HG02938 (cell line): ENCODE measurements at regions not wholly inside any gene's neighbourhood (a gene's known extent, or its start where the extent isn't known, plus 50 kb on each side); places are given as distances from the start of the nearest gene placed in this dataset.
"Not testable (repeated sequence)": the region's sequence is repeated elsewhere in the genome, so short reads cannot be mapped to it uniquely, and the experiment has no call there.

ENCODE experiments used
- ATAC-seq: cut with Tn5 transposase; IDR thresholded peaks from one replicate; pipeline ENCODE4 v1.9.1; 2021; ENCODE audit warnings: mild to moderate bottlenecking, moderate library complexity; ENCODE audit not compliant: unreplicated experiment

- not testable (repeated sequence) for ATAC-seq
Measured at GRCh38 chr6:75031102-75031501, 174.8 kb downstream of the COL12A1 start.

DNA sequence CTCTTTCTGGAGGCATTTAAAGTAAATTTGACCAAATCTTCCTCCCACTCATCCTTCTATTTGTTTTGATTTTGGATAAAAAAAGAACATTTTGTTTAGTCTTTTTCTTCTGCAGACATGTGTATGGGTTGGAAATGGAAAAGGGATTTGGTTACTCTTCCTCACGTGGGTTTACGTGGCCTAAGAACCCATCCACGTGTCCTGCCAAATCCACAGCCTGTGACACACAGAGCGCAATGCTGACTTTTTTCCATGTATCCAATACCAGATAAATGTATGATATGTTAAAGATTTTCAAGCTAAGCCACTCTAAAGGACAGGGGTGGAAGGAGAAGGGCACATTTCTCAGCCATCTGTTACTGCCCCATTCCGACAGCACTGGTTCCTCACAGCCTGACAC is 176.5 kb downstream of the COL12A1 start:
- no peak for ATAC-seq

DNA sequence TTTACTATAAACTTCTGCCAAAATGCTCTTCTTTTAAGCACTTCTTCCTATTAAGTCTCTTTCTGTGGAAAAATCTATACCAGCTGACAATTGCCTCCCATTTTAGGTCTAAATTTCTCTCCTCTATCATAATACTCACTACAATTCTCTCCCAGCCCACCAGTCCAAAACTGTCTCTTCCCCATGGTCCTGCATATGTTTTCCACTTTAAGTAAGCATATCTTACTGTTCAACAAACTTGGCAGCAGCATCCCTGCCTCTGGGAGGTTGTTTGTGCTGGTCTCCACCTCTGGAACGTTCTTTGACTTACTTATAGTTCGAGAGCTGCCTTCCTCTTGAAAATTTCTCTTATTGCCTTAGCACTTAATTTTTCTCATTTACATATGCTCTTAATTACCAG is 180.5 kb downstream of the COL12A1 start:
- no peak for ATAC-seq

- no peak for ATAC-seq
Measured at GRCh38 chr6:75024828-75025227, 181.0 kb downstream of the COL12A1 start.

DNA sequence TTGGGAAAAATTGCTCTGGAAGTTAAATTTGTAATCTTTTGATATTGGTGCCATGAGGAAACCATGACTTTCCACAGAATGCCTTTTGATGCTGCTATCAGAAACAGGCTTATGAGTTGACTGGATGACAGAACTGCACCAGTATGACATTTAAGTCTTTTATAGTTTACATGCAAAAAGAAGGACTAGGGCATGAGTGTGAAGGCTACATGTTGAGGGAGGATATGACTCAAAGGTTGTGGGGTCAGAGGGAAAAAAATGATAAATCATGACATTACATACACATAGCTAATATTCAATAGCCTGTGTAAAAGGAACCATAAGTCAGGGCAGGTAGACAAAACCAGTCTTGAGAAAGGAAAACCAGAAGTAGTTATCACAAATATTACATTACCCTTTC is 182.2 kb downstream of the COL12A1 start:
- ATAC-seq: no peak

DNA sequence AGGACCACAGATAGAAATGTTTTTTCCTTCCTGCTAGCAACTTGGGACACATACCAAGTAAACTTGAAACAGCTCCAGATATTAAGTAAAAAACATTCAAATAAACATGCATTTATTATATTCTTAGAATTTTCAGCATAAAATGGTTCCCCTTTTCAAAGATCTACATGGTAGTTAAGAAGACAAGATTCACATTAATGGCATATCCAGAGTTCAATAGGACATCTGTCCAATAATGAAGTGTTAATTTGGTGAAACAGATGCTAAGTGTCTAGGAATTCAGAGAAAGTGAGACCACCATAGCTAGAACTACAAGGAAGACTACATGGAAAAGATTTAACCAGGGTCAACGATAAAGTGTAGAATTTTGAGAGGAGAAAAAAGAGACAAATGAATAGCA is 184.9 kb downstream of the COL12A1 start:
- no peak for ATAC-seq

GRCh38 chr6:75020376-75020775 is 185.5 kb downstream of the COL12A1 start:
- no peak for ATAC-seq

DNA sequence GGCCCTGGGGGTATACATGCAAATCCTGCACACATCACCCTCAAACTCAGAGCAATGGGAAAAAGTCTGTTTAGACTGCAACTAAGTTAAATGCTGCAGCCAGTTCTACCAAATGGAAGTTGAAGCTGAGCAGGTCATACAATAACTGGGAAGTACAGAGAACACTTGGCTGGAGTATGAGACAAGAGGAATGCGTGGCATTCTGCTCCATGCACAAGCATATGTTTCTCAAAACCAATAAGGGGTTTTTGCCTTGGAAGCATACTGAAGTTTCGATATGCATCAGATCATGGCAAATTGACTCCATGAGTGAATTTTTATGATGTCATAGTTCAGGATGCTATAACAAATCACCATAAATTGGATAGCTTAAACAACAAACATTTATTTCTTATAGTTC is 193.8 kb downstream of the COL12A1 start:
- ATAC-seq: no peak

- ATAC-seq: not testable (repeated sequence)
Measured at GRCh38 chr6:75003984-75004383, 201.9 kb downstream of the COL12A1 start.

- no peak for ATAC-seq
Measured at GRCh38 chr6:74997646-74998045, 208.2 kb downstream of the COL12A1 start.

- ATAC-seq: no peak
Measured at GRCh38 chr6:74993136-74993535, 212.7 kb downstream of the COL12A1 start.

GRCh38 chr6:74991573-74992332 is 214.1 kb downstream of the COL12A1 start:
- no peak for ATAC-seq

GRCh38 chr6:74979065-74979766 is 226.6 kb downstream of the COL12A1 start:
- no peak for ATAC-seq

GRCh38 chr6:74976701-74977100 is 229.2 kb downstream of the COL12A1 start:
- ATAC-seq: no peak

GRCh38 chr6:74976026-74976425 is 229.8 kb downstream of the COL12A1 start:
- ATAC-seq: no peak

GRCh38 chr6:74973591-74973990 is 232.3 kb downstream of the COL12A1 start:
- ATAC-seq: no peak

DNA sequence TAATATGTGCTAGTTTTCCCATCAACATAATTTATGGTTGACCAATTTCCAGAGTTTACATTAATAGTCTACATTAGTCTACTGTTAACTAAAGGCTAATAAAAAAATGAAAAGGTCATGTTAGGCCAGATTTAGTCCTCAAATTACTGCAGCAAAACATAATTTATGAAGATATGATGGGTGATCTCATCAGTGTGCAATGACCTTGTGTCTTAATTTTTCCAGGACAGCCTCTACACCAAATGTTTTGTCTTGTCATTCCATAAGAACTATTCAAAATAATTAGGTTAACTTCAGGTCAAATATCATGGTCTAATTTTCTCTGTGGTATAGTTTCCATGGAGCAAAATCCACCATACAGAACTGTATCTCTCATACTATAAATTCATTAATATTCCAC is 234.2 kb downstream of the COL12A1 start:
- ATAC-seq: no peak

DNA sequence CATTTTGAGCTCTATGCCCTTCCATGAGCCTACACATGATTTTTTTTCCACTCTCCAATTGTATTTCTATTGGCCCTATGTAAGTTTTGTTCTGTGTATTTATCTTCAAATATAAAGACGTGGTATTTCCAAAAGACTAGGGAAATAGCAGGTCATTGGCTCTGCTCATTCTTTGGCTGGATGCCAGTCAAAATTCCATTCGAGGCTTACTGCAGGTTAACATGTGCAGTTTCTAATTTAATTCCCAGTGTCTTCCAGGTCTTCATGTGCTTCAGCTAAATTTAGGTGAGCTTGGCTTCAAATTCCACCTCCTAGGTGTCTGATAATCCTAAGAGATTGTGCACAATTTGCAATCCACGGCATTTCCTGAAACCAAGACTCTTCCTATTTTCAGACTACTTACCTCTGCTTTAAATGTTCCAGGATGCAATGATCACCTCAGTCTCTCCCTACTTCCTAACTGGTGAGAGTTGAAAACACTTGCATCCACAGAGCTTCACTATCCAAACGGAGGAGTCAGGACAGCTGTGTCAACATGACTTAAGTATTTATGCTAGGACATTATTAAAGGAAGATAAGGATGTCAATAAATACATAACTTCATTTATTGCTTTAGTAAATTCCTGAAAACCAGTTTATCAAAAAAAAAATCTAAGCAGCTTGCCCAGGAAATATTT is 236.1 kb downstream of the COL12A1 start:
- ATAC-seq: no peak

DNA sequence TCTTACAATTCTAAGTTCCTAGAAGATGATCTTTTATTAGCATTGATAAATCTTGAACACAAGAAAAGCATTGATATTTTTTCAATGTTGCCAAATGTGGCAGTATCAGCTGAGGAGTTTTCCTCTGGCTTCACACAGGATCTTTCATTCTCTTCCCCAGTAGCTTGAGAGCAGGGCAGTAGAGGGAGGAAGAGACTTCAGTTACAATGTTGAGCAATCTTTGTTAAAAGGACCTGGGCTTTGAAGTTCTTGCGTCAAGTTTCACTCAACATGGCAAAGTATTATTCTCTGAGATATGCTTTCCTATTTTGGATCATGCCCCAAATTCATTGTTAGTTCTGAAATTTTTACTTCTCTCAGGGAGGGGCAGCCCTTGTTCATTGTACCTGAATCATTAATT is 238.0 kb downstream of the COL12A1 start:
- ATAC-seq: no peak

- no peak for ATAC-seq
Measured at GRCh38 chr6:74966712-74967111, 239.1 kb downstream of the COL12A1 start.

- ATAC-seq: no peak
Measured at GRCh38 chr6:74964871-74965441, 240.9 kb downstream of the COL12A1 start.
